ENCODE measurements at regions not wholly inside any gene's neighbourhood (a gene's known extent, or its start where the extent isn't known, plus 50 kb on each side); places are given as distances from the start of the nearest gene placed in this dataset.

- TF ChIP-seq ZFX (IDR thresholded peaks at IDR 0.05; ENCODE audit: borderline replicate concordance), result no peak
- TF ChIP-seq, protein P1, sequence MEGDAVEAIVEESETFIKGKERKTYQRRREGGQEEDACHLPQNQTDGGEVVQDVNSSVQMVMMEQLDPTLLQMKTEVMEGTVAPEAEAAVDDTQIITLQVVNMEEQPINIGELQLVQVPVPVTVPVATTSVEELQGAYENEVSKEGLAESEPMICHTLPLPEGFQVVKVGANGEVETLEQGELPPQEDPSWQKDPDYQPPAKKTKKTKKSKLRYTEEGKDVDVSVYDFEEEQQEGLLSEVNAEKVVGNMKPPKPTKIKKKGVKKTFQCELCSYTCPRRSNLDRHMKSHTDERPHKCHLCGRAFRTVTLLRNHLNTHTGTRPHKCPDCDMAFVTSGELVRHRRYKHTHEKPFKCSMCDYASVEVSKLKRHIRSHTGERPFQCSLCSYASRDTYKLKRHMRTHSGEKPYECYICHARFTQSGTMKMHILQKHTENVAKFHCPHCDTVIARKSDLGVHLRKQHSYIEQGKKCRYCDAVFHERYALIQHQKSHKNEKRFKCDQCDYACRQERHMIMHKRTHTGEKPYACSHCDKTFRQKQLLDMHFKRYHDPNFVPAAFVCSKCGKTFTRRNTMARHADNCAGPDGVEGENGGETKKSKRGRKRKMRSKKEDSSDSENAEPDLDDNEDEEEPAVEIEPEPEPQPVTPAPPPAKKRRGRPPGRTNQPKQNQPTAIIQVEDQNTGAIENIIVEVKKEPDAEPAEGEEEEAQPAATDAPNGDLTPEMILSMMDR (IDR thresholded peaks at IDR 0.05), result no peak
These were observed 361.8 kb upstream of the MEIS1 start for GRCh38 chr2:66073172-66073571.

DNA sequence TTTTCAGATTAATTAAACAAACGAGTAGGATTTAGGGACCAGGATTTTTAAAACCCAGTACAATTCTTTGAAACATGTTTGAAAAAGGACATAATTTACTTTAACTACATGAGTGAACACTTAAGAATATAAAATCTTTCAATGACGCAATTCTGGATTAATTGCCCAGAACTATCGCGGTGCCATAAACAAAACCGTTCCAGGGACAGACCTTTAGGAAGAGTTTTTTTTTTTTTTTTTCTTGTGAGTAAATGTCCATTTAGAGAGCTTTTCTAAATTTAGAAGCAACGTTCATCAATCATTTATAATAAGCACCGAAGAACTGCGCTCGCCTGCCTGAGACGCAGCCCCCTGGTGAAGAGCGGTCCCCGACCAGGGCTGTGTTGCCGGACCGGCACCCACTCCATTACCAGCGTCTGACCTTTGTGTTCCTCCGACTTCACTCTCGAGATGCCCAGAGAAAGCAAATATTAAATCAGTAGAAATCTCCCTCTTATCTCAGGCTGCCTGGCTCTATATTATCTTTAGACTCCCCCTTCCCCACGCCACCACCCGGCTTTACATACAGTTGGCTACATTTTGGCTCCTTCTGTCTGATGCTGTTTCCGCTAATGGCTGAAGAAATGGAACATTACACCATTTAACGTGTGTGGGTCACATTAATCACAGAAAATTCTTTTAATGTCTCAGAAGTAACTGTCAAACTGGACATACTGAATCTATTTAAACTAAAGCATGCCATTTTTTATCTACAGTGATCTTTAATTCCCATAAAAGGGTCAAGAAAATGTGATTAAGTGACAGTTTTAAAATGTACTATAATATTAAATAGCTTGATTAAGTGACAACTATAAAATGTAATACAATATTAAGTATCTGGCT is 364.0 kb upstream of the MEIS1 start:
- no peak overlapping the region for H3K27ac ChIP-seq

More at GRCh38 chr2:66073172-66073571, 361.8 kb upstream of the MEIS1 start:
- H3K27ac ChIP-seq, result no peak overlapping the region

GRCh38 chr2:66069937-66070720 is 364.8 kb upstream of the MEIS1 start:
- TF ChIP-seq ZFX (IDR thresholded peaks at IDR 0.05; ENCODE audit: borderline replicate concordance), result no peak
- TF ChIP-seq, protein P1 (IDR thresholded peaks at IDR 0.05), result no peak
- H3K27ac ChIP-seq, result no peak overlapping the region

More for the DNA sequence above, 364.0 kb upstream of the MEIS1 start:
- TF ChIP-seq ZFX (IDR thresholded peaks at IDR 0.05; ENCODE audit: borderline replicate concordance), result no peak
- TF ChIP-seq, protein P1 (IDR thresholded peaks at IDR 0.05), result no peak

DNA sequence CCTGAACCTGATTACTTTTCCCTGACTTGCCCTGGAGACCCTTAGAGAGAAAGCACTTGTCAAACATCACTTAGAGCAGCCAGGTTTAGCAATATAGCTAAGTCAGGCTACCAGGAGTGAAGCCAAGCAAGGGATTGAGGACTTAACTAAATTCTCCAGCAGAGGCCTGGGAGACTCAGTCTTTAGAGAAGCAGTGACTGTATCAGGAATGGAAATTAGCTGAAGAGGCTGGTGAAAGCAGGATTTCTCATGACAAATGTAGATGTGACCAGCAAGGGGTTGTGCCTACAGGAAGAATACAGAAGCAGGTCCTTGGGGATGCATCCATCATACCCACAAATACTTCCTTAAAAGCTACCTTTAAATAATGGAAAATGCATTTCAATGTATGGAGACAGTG is 368.9 kb upstream of the MEIS1 start:
- H3K27ac ChIP-seq, result no peak overlapping the region
- TF ChIP-seq, protein P1 (IDR thresholded peaks at IDR 0.05), result no peak
- TF ChIP-seq ZFX (IDR thresholded peaks at IDR 0.05; ENCODE audit: borderline replicate concordance), result no peak

DNA sequence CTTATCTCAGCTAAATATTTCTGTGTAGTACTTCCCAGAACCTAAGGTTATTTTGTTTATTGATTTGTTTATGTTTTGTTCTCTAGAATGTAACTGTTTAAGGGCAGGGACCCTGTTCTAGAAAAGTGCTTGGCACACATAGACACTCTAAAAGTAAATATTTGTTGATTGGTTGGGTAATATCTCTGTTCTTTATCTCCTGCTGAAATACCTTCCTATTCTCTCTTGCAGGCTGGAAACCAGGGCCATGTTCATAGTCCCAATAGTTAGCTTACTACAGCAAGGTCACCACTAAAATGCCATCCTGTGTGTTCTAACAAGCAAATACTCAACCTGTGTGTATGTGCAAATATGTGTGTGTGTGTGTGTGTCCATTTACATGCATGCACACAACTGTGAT is 375.6 kb upstream of the MEIS1 start:
- TF ChIP-seq ZFX (IDR thresholded peaks at IDR 0.05; ENCODE audit: borderline replicate concordance), result no peak
- TF ChIP-seq, protein P1 (IDR thresholded peaks at IDR 0.05), result no peak
- H3K27ac ChIP-seq, result no peak overlapping the region

DNA sequence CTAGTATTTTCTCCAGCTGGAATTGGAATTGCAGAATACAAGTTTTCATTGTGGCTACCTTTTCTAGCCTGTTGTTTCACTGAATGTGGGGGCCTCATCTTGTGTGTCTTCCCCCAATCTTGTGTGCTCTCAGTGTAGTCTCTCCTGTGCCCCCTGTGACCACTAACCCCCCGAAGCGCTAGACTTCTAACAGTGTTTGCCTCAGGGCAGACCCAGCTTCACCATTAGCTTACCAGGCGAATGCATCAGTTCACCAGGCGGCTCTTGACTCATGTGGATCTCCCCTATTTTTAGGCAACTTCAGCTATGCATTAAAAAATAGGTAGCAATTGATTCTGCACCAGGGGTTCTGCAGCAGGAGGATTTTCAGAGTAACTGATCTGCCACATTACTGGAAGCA is 376.2 kb upstream of the MEIS1 start:
- no peak overlapping the region for H3K27ac ChIP-seq
- TF ChIP-seq, protein P1 (IDR thresholded peaks at IDR 0.05), result no peak
- TF ChIP-seq ZFX (IDR thresholded peaks at IDR 0.05; ENCODE audit: borderline replicate concordance), result no peak
